Trophoblast cell (in vitro differentiated cells and primary cell): ENCODE measurements at regions not wholly inside any gene's neighbourhood (a gene's known extent, or its start where the extent isn't known, plus 50 kb on each side); places are given as distances from the start of the nearest gene placed in this dataset.

Experiments
- DNase-seq, 2 donors: peaks; one replicate each; pipeline ENCODE4 v3.0.0-alpha.2; 2016
- H2AFZ ChIP-seq: 2 replicates; pipeline ENCODE4 v1.6.1; 2013; ENCODE audit warnings: low read length, moderate library complexity, mild to moderate bottlenecking; ENCODE audit not compliant: insufficient read depth, poor library complexity
- H2AK5ac ChIP-seq: 2 replicates; pipeline ENCODE4 v1.6.1; 2013; ENCODE audit warnings: mild to moderate bottlenecking, low read length
- H2BK120ac ChIP-seq: 2 replicates; pipeline ENCODE4 v1.6.1; 2013; ENCODE audit warnings: low read length, mild to moderate bottlenecking, moderate library complexity; ENCODE audit not compliant: insufficient read depth, poor library complexity
- H2BK12ac ChIP-seq: 2 replicates; pipeline ENCODE4 v1.6.1; 2013; ENCODE audit warnings: mild to moderate bottlenecking, low read length, moderate library complexity
- H2BK5ac ChIP-seq: 2 replicates; pipeline ENCODE4 v1.6.1; 2013; ENCODE audit warnings: low read length, low read depth, moderate library complexity, mild to moderate bottlenecking; ENCODE audit not compliant: poor library complexity
- H3K14ac ChIP-seq: 2 replicates; pipeline ENCODE4 v1.6.1; 2013; ENCODE audit warnings: mild to moderate bottlenecking, low read length
- H3K18ac ChIP-seq: 2 replicates; pipeline ENCODE4 v1.6.1; 2013; ENCODE audit warnings: mild to moderate bottlenecking, low read length
- H3K23ac ChIP-seq: 2 replicates; pipeline ENCODE4 v1.6.1; 2013; ENCODE audit warnings: low read length
- H3K27ac ChIP-seq: 2 replicates; pipeline ENCODE4 v1.5.1; 2013; ENCODE audit warnings: low read depth, mild to moderate bottlenecking, inconsistent platforms, low read length, moderate library complexity
- H3K27me3 ChIP-seq: 2 replicates; pipeline ENCODE4 v1.6.1; 2013; ENCODE audit warnings: inconsistent platforms, mild to moderate bottlenecking, low read length, moderate library complexity; ENCODE audit not compliant: insufficient read depth
- H3K36me3 ChIP-seq, 2 experiments: 1 replicate in 1 of 2; 2 replicates in 1 of 2; pipeline ENCODE4 v1.6.1; 2013; ENCODE audit warnings: low read length in 2 of 2, mild to moderate bottlenecking in 2 of 2, moderate library complexity in 1 of 2; ENCODE audit not compliant: insufficient read depth in 2 of 2, control insufficient read depth in 1 of 2
- H3K4ac ChIP-seq: 2 replicates; pipeline ENCODE4 v1.6.1; 2013; ENCODE audit warnings: low read depth, mild to moderate bottlenecking, low read length, moderate library complexity
- H3K4me1 ChIP-seq, 2 experiments: 1 replicate in 1 of 2; 2 replicates in 1 of 2; pipeline ENCODE4 v1.6.1; 2013; ENCODE audit warnings: low read length in 2 of 2, mild to moderate bottlenecking in 2 of 2, moderate library complexity in 1 of 2; ENCODE audit not compliant: insufficient read depth in 2 of 2, control insufficient read depth in 1 of 2
- H3K4me2 ChIP-seq: 2 replicates; pipeline ENCODE4 v1.6.1; 2013; ENCODE audit warnings: inconsistent platforms, mild to moderate bottlenecking, low read length, moderate library complexity
- H3K4me3 ChIP-seq: 2 replicates; pipeline ENCODE4 v1.5.1; 2013; ENCODE audit warnings: mild to moderate bottlenecking, low read depth, low read length, inconsistent platforms
- H3K79me1 ChIP-seq: one replicate; pipeline ENCODE4 v1.6.1; 2013; ENCODE audit warnings: low read length
- H3K79me2 ChIP-seq: 2 replicates; pipeline ENCODE4 v1.6.1; 2013; ENCODE audit warnings: low read length, mild to moderate bottlenecking; ENCODE audit not compliant: control insufficient read depth, insufficient read depth, poor library complexity
- H3K9ac ChIP-seq: 2 replicates; pipeline ENCODE4 v1.6.1; 2013; ENCODE audit warnings: mild to moderate bottlenecking, low read length
- H3K9me3 ChIP-seq: 2 replicates; pipeline ENCODE4 v1.6.1; 2013; ENCODE audit warnings: low read depth, mild to moderate bottlenecking, control low read depth, inconsistent platforms, low read length; ENCODE audit not compliant: insufficient read depth
- H4K12ac ChIP-seq: 2 replicates; pipeline ENCODE4 v1.6.1; 2013; ENCODE audit warnings: low read depth, mild to moderate bottlenecking, low read length, moderate library complexity
- H4K8ac ChIP-seq: 2 replicates; pipeline ENCODE4 v1.6.1; 2013; ENCODE audit warnings: low read depth, mild to moderate bottlenecking, low read length, moderate library complexity
- H4K91ac ChIP-seq: one replicate; pipeline ENCODE4 v1.6.1; 2013; ENCODE audit warnings: low read depth, mild to moderate bottlenecking, low read length, moderate library complexity
- WGBS: extraction: QIAGEN DNeasy Blood & Tissue Kit; methylation state at CpG from one replicate; pipeline ENCODE4 v1.1.7; 2013; ENCODE audit warnings: missing lambda C conversion rate; ENCODE audit not compliant: insufficient read length, insufficient coverage; ENCODE audit errors: extremely low coverage; 5-methylcytosine and 5-hydroxymethylcytosine counted together

- H3K4ac ChIP-seq, result no peak overlapping the region
- no peak overlapping the region for H4K91ac ChIP-seq
- no peaks in the 10 kb centered on the region for H3K36me3 ChIP-seq
- H3K9me3 ChIP-seq, result no peaks in the 10 kb centered on the region
- H3K14ac ChIP-seq, result no peak overlapping the region
- no peak overlapping the region for H3K4me2 ChIP-seq
- H3K18ac ChIP-seq, result no peak overlapping the region
- no peak overlapping the region for H2AK5ac ChIP-seq
- H3K23ac ChIP-seq, result no peak overlapping the region
- no peaks in the 10 kb centered on the region for H3K79me2 ChIP-seq
- H3K4me1 ChIP-seq, result peaks cover 0 to 2% of the 10 kb centered on the region in 2 experiments
- H2BK120ac ChIP-seq, result no peak overlapping the region
- DNase-seq, result no peak
- no peak overlapping the region for H2BK5ac ChIP-seq
- H2AFZ ChIP-seq, result no peak overlapping the region
- no peak overlapping the region for H3K4me3 ChIP-seq
- no CpG with 5 or more reads among the region's 5 CpGs for WGBS
- no peak overlapping the region for H4K8ac ChIP-seq
- H2BK12ac ChIP-seq, result no peak overlapping the region
- H3K9ac ChIP-seq, result no peak overlapping the region
- H4K12ac ChIP-seq, result no peak overlapping the region
- H3K79me1 ChIP-seq, result peaks cover 3% of the 10 kb centered on the region
- no peaks in the 10 kb centered on the region for H3K27me3 ChIP-seq
- H3K27ac ChIP-seq, result no peak overlapping the region
These were observed 247.8 kb downstream of the BCL2 start for GRCh38 chr18:63071701-63072141.

GRCh38 chr18:63070767-63071502 is 248.6 kb downstream of the BCL2 start:
- H3K36me3 ChIP-seq, result no peaks in the 10 kb centered on the region
- no peak overlapping the region for H3K27ac ChIP-seq
- no peak overlapping the region for H3K23ac ChIP-seq
- H4K8ac ChIP-seq, result no peak overlapping the region
- H3K4me1 ChIP-seq, result peaks cover 0 to 2% of the 10 kb centered on the region in 2 experiments
- H3K4ac ChIP-seq, result no peak overlapping the region
- no peak overlapping the region for H2BK12ac ChIP-seq
- peaks cover 3% of the 10 kb centered on the region for H3K79me1 ChIP-seq
- H3K4me3 ChIP-seq, result no peak overlapping the region
- H3K79me2 ChIP-seq, result no peaks in the 10 kb centered on the region
- H3K4me2 ChIP-seq, result no peak overlapping the region
- H2AFZ ChIP-seq, result no peak overlapping the region
- no peaks in the 10 kb centered on the region for H3K27me3 ChIP-seq
- no peak overlapping the region for H3K18ac ChIP-seq
- H3K9me3 ChIP-seq, result no peaks in the 10 kb centered on the region
- H2BK120ac ChIP-seq, result no peak overlapping the region
- no peak for DNase-seq
- no peak overlapping the region for H4K12ac ChIP-seq
- no peak overlapping the region for H2AK5ac ChIP-seq
- H2BK5ac ChIP-seq, result no peak overlapping the region
- no peak overlapping the region for H3K9ac ChIP-seq
- H3K14ac ChIP-seq, result no peak overlapping the region
- no peak overlapping the region for H4K91ac ChIP-seq
- no CpG with 5 or more reads among the region's 8 CpGs for WGBS

- no peak overlapping the region for H3K9ac ChIP-seq
These were observed 250.1 kb downstream of the BCL2 start for GRCh38 chr18:63069496-63069895.

GRCh38 chr18:63067939-63068338 is 251.6 kb downstream of the BCL2 start:
- Histone ChIP-seq H4K91ac (no peak overlapping the region), H3K18ac (no peak overlapping the region), H2BK5ac (no peak overlapping the region), H3K4me2 (no peak overlapping the region), H4K8ac (no peak overlapping the region), H3K9me3 (no peaks in the 10 kb centered on the region), H3K27me3 (no peaks in the 10 kb centered on the region), H3K79me2 (no peaks in the 10 kb centered on the region), H3K36me3 (no peaks in the 10 kb centered on the region), H3K23ac (no peak overlapping the region), H4K12ac (no peak overlapping the region), H3K9ac (no peak overlapping the region), H3K4me1 (peaks cover 1 to 4% of the 10 kb centered on the region in 2 experiments), H3K79me1 (no peaks in the 10 kb centered on the region), H3K4ac (no peak overlapping the region), H2BK120ac (no peak overlapping the region), H2BK12ac (no peak overlapping the region), H3K27ac (no peak overlapping the region), H3K14ac (no peak overlapping the region), H2AK5ac (no peak overlapping the region), H3K4me3 (no peak overlapping the region), H2AFZ (no peak overlapping the region)
- WGBS, result no CpG with 5 or more reads among the region's 2 CpGs
- DNase-seq, result no peak

More at GRCh38 chr18:63069496-63069895, 250.1 kb downstream of the BCL2 start:
- no CpG with 5 or more reads among the region's 3 CpGs for WGBS
- Histone ChIP-seq H4K12ac (no peak overlapping the region), H3K27me3 (no peaks in the 10 kb centered on the region), H4K8ac (no peak overlapping the region), H2AK5ac (no peak overlapping the region), H3K4me2 (no peak overlapping the region), H4K91ac (no peak overlapping the region), H3K36me3 (no peaks in the 10 kb centered on the region), H2BK12ac (no peak overlapping the region), H2AFZ (no peak overlapping the region), H3K18ac (no peak overlapping the region), H3K14ac (no peak overlapping the region), H3K4me3 (no peak overlapping the region), H3K79me1 (no peaks in the 10 kb centered on the region), H3K4ac (no peak overlapping the region), H2BK5ac (no peak overlapping the region), H3K23ac (no peak overlapping the region), H3K79me2 (no peaks in the 10 kb centered on the region), H3K9me3 (no peaks in the 10 kb centered on the region), H3K4me1 (peaks cover 0 to 2% of the 10 kb centered on the region in 2 experiments), H2BK120ac (no peak overlapping the region), H3K27ac (no peak overlapping the region)
- no peak for DNase-seq
